Type B pancreatic cell (in vitro differentiated cells): ENCODE measurements at regions not wholly inside any gene's neighbourhood (a gene's known extent, or its start where the extent isn't known, plus 50 kb on each side); places are given as distances from the start of the nearest gene placed in this dataset.
"Not testable (repeated sequence)": the region's sequence is repeated elsewhere in the genome, so short reads cannot be mapped to it uniquely, and the experiment has no call there.

Experiments
- DNase-seq: peaks from one replicate; pipeline ENCODE4 v3.0.0; 2021; ENCODE audit warnings: mixed read lengths; ENCODE audit not compliant: unreplicated experiment; ENCODE audit errors: extremely low spot score
- H3K27ac Mint-ChIP-seq: 2 replicates; pipeline ENCODE4 v1.8.0; 2021; ENCODE audit warnings: mild to moderate bottlenecking, mixed read lengths
- H3K27me3 Mint-ChIP-seq: 2 replicates; pipeline ENCODE4 v1.8.0; 2021; ENCODE audit warnings: mixed read lengths
- H3K36me3 Mint-ChIP-seq: 2 replicates; pipeline ENCODE4 v1.8.0; 2021; ENCODE audit warnings: mixed read lengths
- H3K4me1 Mint-ChIP-seq: one replicate; pipeline ENCODE4 v1.8.0; 2021; ENCODE audit warnings: mixed read lengths; ENCODE audit not compliant: unreplicated experiment
- H3K4me3 Mint-ChIP-seq: 2 replicates; pipeline ENCODE4 v1.8.0; 2021; ENCODE audit warnings: mild to moderate bottlenecking, mixed read lengths
- H3K9me3 Mint-ChIP-seq: 2 replicates; pipeline ENCODE4 v1.8.0; 2021; ENCODE audit warnings: mixed read lengths
- TF ChIP-seq, protein P1 (sequence below): fragments of 200-600 bp; sonication (generic); conservative IDR thresholded peaks from 2 replicates; pipeline ENCODE4 v1.5.0; 2021; ENCODE audit warnings: antibody characterized with exemption, mild to moderate bottlenecking

DNA sequence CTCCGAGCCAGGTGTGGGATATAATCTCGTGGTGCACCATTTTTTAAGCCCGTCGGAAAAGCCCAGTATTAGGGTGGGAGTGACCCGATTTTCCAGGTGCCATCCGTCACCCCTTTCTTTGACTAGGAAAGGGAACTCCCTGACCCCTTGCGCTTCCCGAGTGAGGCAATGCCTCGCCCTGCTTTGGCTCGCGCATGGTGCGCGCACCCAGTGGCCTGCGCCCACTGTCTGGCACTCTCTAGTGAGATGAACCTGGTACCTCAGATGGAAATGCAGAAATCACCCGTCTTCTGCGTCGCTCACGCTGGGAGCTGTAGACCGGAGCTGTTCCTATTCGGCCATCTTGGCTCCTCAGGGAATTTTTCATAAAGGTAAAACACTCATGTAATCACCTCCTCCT is 63.9 kb downstream of the RWDD3 start:
- not testable (repeated sequence) for H3K27ac Mint-ChIP-seq, H3K9me3 Mint-ChIP-seq, H3K4me1 Mint-ChIP-seq, H3K36me3 Mint-ChIP-seq, DNase-seq, H3K4me3 Mint-ChIP-seq, H3K27me3 Mint-ChIP-seq

DNA sequence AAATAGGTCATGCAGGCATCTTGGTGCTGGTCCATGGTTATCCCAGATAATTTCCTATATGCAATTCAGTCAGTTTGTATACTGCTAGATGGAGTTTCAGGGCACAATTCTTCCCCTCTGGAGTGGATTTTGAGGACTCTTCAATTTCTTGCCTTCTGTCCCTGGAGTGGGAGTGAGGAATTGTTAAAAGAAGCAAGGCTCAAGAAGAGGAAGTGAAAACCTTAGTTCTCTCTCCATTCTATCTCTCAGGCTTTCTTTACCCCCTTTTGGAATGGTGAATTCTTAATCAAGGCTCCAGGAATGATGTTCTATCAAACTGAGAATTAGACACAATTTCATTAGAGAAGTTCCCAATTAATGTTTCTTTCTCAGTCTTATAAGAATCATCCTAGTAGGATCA is 67.1 kb downstream of the RWDD3 start:
- no peaks in the 10 kb centered on the region for H3K4me1 Mint-ChIP-seq
- H3K27me3 Mint-ChIP-seq = no peaks in the 10 kb centered on the region
- DNase-seq = no peak
- H3K4me3 Mint-ChIP-seq = no peak overlapping the region
- H3K36me3 Mint-ChIP-seq = no peaks in the 10 kb centered on the region
- TF ChIP-seq, protein P1, sequence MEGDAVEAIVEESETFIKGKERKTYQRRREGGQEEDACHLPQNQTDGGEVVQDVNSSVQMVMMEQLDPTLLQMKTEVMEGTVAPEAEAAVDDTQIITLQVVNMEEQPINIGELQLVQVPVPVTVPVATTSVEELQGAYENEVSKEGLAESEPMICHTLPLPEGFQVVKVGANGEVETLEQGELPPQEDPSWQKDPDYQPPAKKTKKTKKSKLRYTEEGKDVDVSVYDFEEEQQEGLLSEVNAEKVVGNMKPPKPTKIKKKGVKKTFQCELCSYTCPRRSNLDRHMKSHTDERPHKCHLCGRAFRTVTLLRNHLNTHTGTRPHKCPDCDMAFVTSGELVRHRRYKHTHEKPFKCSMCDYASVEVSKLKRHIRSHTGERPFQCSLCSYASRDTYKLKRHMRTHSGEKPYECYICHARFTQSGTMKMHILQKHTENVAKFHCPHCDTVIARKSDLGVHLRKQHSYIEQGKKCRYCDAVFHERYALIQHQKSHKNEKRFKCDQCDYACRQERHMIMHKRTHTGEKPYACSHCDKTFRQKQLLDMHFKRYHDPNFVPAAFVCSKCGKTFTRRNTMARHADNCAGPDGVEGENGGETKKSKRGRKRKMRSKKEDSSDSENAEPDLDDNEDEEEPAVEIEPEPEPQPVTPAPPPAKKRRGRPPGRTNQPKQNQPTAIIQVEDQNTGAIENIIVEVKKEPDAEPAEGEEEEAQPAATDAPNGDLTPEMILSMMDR = no peak
- no peaks in the 10 kb centered on the region for H3K9me3 Mint-ChIP-seq
- H3K27ac Mint-ChIP-seq = no peak overlapping the region

DNA sequence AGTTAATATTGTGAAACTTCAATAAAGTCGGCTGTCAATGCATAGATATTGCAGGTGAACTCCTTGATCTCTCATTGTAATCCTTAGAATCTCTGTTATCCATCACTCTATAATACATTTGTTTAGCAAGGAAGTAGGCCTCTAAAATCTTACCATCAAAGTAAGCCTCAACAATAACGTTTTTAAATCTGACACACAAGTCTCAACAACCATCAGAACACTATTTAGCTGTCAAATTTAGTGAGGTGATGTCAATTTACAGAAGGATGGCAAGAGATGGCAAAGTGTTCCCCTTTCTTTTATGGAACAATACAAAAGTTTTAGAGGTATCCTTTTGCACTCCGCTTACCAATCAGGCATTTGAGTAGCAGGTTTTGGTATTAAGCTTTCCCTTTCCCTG is 67.6 kb downstream of the RWDD3 start:
- Mint-ChIP-seq H3K36me3 (no peaks in the 10 kb centered on the region), H3K4me1 (no peaks in the 10 kb centered on the region), H3K27me3 (no peaks in the 10 kb centered on the region), H3K4me3 (no peak overlapping the region), H3K27ac (no peak overlapping the region), H3K9me3 (no peaks in the 10 kb centered on the region)
- TF ChIP-seq, protein P1 = no peak
- no peak for DNase-seq

DNA sequence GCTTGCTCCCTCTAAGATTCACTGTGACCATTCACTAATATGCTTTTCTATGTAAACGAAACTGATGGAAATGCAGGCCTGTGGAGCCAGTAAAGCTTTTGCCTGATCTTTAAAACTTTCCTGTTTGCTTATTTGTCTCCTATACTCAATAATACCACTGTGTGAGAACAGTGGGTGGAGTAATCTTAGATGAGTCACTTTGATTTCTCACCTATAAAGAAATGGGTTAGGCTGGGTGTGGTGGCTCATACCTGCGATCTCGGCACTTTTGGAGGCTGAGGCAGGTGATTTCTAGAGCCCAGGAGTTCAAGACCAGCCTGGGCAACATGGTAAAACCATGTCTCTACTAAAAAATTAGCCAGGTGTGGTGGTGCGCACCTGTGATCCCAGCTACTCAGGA is 70.8 kb downstream of the RWDD3 start:
- peaks cover 5% of the 10 kb centered on the region for H3K4me1 Mint-ChIP-seq
- no peak overlapping the region for H3K4me3 Mint-ChIP-seq
- H3K27me3 Mint-ChIP-seq = peaks cover 7% of the 10 kb centered on the region
- TF ChIP-seq, protein P1 = no peak
- no peaks in the 10 kb centered on the region for H3K9me3 Mint-ChIP-seq
- no peak for DNase-seq
- no peak overlapping the region for H3K27ac Mint-ChIP-seq
- no peaks in the 10 kb centered on the region for H3K36me3 Mint-ChIP-seq

DNA sequence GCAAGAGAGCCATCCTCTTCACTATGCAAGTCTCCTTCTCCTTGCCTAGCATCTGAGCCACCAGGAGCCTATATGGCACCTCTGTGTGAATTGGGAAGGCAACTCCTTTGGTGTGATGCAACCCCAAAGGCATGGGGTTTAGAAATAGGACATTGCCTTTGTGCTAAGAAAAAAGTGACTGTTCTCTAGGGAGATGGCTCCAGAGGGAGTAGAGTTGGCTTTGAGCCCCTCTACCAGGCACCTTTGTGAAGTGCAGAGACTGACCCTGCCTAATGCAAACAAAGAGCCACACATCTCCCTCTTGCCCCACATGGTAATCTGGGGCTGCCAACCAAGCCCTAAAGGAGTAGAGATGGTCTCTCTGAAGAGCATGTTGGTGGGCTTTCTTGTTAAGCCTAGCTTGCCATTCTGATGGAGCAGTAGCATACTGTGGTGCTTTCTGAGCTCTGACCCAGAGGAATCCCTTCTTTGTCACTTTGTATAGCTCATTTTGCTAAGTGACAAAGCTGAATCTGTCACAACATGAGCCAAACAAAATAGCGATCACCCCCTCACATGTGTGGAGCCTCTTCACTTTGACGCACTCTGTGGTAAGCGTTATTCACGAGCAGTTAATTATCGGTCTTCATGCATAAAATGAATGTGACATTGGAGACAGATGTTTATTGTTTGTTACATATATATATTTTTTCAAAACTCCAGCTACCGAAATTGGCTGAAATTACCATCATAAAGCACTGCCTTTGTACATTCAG is 74.4 kb downstream of the RWDD3 start:
- Mint-ChIP-seq H3K27me3 (peaks cover 7% of the 10 kb centered on the region), H3K36me3 (no peaks in the 10 kb centered on the region), H3K4me1 (peaks cover 15% of the 10 kb centered on the region), H3K9me3 (no peaks in the 10 kb centered on the region), H3K27ac (no peak overlapping the region), H3K4me3 (no peak overlapping the region)
- TF ChIP-seq, protein P1 = no peak
- DNase-seq = no peak

DNA sequence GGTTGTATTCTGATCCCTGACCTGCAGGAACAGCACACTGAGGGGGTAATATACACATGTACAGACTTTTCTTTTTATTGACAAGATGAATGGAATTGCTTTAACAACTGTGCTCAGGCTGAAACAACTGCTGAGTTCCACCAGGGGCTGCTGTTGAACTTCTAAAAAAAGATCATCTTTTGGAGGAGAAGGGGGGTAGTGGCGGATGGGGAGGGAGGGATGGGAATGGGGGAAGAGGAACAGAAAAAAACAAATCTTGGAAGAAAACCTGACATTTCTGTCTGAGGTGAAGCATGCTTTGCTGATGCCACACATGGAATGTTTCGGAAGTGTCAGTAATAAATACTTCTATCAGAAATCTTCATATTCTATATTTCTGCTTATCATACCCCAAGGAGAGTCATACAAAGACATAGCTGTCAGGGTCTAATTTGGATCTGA is 75.0 kb downstream of the RWDD3 start:
- DNase-seq = no peak
- H3K27me3 Mint-ChIP-seq = peaks cover 7% of the 10 kb centered on the region
- TF ChIP-seq, protein P1 = peak; percentile 78
- H3K9me3 Mint-ChIP-seq = no peaks in the 10 kb centered on the region
- H3K36me3 Mint-ChIP-seq = no peaks in the 10 kb centered on the region
- no peak overlapping the region for H3K27ac Mint-ChIP-seq
- no peak overlapping the region for H3K4me3 Mint-ChIP-seq
- H3K4me1 Mint-ChIP-seq = peaks cover 15% of the 10 kb centered on the region
